PC-9 (cell line): ENCODE measurements at regions not wholly inside any gene's neighbourhood (a gene's known extent, or its start where the extent isn't known, plus 50 kb on each side); places are given as distances from the start of the nearest gene placed in this dataset.

ENCODE experiments used
- BruUV-seq: library from RNA; stranded (reverse); fragments of 400-500 nt; replicated peaks from 2 replicates; lab custom pipeline; 2021; lab: Mats Ljungman, UMichigan
- CTCF ChIA-PET: fragments of 300-600 bp; sonication (Branson Sonifier 250); formaldehyde crosslinking; loops from one replicate; lab custom pipeline; 2022; ENCODE audit warnings: antibody characterized with exemption; lab: Charles Lee
- POLR2A ChIA-PET: fragments of 300-600 bp; sonication (Branson Sonifier 250); formaldehyde crosslinking; loops from one replicate; lab custom pipeline; 2022; ENCODE audit warnings: antibody characterized with exemption; ENCODE audit not compliant: unreplicated experiment; lab: Charles Lee
- DNase-seq, 2 experiments: peaks; one replicate each; pipeline versions ENCODE4 v3.0.0 to v3.0.0-alpha.2; 2015 to 2022; ENCODE audit warnings: mixed read lengths in 1 of 2
- H2AFZ ChIP-seq: fragments of 200-600 bp; sonication (generic); 2 replicates; pipeline ENCODE4 v1.8.1; 2017; ENCODE audit warnings: antibody characterized with exemption
- H3F3A ChIP-seq: fragments of 200-600 bp; sonication (generic); 2 replicates; pipeline ENCODE4 v1.8.1; 2017; ENCODE audit warnings: antibody characterized with exemption, mild to moderate bottlenecking, low read depth; ENCODE audit not compliant: insufficient read depth
- H3K27ac ChIP-seq: fragments of 200-600 bp; sonication (generic); 2 replicates; pipeline ENCODE4 v1.6.1; 2016; ENCODE audit warnings: mixed run types
- H3K27me3 ChIP-seq: fragments of 200-600 bp; sonication (generic); 2 replicates; pipeline ENCODE4 v1.6.1; 2016; ENCODE audit warnings: low read depth, mixed run types; ENCODE audit not compliant: insufficient read depth
- H3K36me3 ChIP-seq: fragments of 200-600 bp; sonication (generic); 2 replicates; pipeline ENCODE4 v1.6.1; 2016; ENCODE audit warnings: low read depth, mixed run types
- H3K4me1 ChIP-seq: fragments of 200-600 bp; sonication (generic); replicated peaks from 2 replicates; pipeline ENCODE4 v1.6.1; 2016; ENCODE audit warnings: mixed run types; ENCODE audit not compliant: insufficient read depth
- H3K4me2 ChIP-seq: fragments of 200-600 bp; sonication (generic); 2 replicates; pipeline ENCODE4 v1.6.1; 2017; ENCODE audit warnings: mixed run types
- H3K4me3 ChIP-seq: fragments of 200-600 bp; sonication (generic); 2 replicates; pipeline ENCODE4 v1.6.1; 2016; ENCODE audit warnings: mixed run types
- H3K79me2 ChIP-seq: fragments of 200-600 bp; sonication (generic); 2 replicates; pipeline ENCODE4 v1.6.1; 2017; ENCODE audit warnings: low read depth, mixed run types
- H3K9me2 ChIP-seq: fragments of 200-600 bp; sonication (generic); 2 replicates; pipeline ENCODE4 v1.8.1; 2017; ENCODE audit warnings: mild to moderate bottlenecking; ENCODE audit not compliant: insufficient read depth
- H3K9me3 ChIP-seq: fragments of 200-600 bp; sonication (generic); 2 replicates; pipeline ENCODE4 v1.8.1; 2016; ENCODE audit warnings: low read depth; ENCODE audit not compliant: insufficient read depth
- H4K20me1 ChIP-seq: fragments of 200-600 bp; sonication (generic); 2 replicates; pipeline ENCODE4 v1.8.1; 2017; ENCODE audit not compliant: insufficient read depth
- EZH2 ChIP-seq: fragments of 200-600 bp; sonication (generic); IDR thresholded peaks from 2 replicates; pipeline ENCODE4 v1.8.0; 2017; ENCODE audit warnings: antibody characterized with exemption, low read depth
- intact Hi-C: fragments of 100-400 bp; cut with micrococcal nuclease; formaldehyde crosslinking; loops from one replicate; pipeline ENCODE4 v1.10.0; 2022; ENCODE audit not compliant: unreplicated experiment
- TF ChIP-seq, protein P1 (sequence below): fragments of 200-600 bp; sonication (generic); conservative IDR thresholded peaks from 2 replicates; pipeline ENCODE4 v1.6.1; 2017; ENCODE audit warnings: mixed run types, antibody characterized with exemption, mild to moderate bottlenecking, moderate library complexity

DNA sequence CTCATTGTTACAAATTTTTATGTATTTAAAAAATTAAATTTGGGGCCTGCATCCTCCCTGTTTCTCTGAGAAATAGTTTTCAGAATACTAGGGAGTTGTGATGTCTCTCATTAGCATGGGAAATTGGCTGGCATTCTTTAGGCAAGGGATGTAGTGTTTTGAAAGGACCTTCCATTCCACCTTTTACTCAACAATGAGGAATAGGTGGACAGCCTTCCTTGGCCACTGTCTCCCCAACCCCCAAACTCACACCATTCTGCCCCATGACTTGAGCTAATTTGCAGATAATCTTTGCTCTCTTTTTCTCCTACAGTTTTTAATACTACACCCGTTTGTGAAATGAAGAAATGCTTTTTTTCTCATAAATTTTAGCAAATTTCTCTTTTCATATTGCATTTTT is 244.6 kb upstream of the SPRY2 start:
- BruUV-seq = no TSS peak
- POLR2A ChIA-PET = no interaction called here
- intact Hi-C loops = no loop called here

DNA sequence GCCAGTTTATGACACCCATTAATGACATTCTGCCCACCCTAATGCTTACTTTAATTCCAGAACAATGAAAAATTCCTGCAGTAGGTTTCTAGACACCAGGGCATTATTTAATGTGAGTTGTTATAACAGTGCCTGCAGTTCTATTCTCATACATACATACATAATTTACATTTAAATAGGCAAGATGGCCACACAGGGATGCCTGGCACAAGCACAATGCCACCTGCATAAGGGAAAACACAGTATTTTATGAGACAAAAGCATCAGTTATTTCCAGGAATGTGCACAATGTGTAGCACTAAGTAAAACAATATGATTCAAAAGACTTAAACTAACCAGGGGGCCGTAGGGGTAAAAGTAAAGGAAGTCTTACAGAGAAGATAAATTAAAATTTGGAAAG is 243.9 kb upstream of the SPRY2 start:
- TF ChIP-seq, protein P1, sequence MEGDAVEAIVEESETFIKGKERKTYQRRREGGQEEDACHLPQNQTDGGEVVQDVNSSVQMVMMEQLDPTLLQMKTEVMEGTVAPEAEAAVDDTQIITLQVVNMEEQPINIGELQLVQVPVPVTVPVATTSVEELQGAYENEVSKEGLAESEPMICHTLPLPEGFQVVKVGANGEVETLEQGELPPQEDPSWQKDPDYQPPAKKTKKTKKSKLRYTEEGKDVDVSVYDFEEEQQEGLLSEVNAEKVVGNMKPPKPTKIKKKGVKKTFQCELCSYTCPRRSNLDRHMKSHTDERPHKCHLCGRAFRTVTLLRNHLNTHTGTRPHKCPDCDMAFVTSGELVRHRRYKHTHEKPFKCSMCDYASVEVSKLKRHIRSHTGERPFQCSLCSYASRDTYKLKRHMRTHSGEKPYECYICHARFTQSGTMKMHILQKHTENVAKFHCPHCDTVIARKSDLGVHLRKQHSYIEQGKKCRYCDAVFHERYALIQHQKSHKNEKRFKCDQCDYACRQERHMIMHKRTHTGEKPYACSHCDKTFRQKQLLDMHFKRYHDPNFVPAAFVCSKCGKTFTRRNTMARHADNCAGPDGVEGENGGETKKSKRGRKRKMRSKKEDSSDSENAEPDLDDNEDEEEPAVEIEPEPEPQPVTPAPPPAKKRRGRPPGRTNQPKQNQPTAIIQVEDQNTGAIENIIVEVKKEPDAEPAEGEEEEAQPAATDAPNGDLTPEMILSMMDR = no peak
- TF ChIP-seq EZH2 = no peak
- no peaks in the 10 kb centered on the region for H3K27me3 ChIP-seq
- H3K4me2 ChIP-seq = no peak overlapping the region
- no peak for DNase-seq
- no peaks in the 10 kb centered on the region for H3K36me3 ChIP-seq
- BruUV-seq = no TSS peak
- no peaks in the 10 kb centered on the region for H3F3A ChIP-seq
- ChIA-PET POLR2A (no interaction called here), CTCF (no interaction called here)
- H3K79me2 ChIP-seq = no peaks in the 10 kb centered on the region
- no peak overlapping the region for H3K27ac ChIP-seq
- no peak overlapping the region for H2AFZ ChIP-seq
- H3K9me3 ChIP-seq = no peaks in the 10 kb centered on the region
- no peaks in the 10 kb centered on the region for H3K9me2 ChIP-seq
- H3K4me3 ChIP-seq = no peak overlapping the region
- intact Hi-C loops = no loop called here
- no peaks in the 10 kb centered on the region for H3K4me1 ChIP-seq
- no peaks in the 10 kb centered on the region for H4K20me1 ChIP-seq

More for the DNA sequence above, 244.6 kb upstream of the SPRY2 start:
- no peak for TF ChIP-seq EZH2
- TF ChIP-seq, protein P1 = no peak
- no peaks in the 10 kb centered on the region for H4K20me1 ChIP-seq
- H3K4me3 ChIP-seq = no peak overlapping the region
- H2AFZ ChIP-seq = no peak overlapping the region
- H3K9me3 ChIP-seq = no peaks in the 10 kb centered on the region
- CTCF ChIA-PET = no interaction called here
- DNase-seq = no peak
- H3K27me3 ChIP-seq = no peaks in the 10 kb centered on the region
- H3K9me2 ChIP-seq = no peaks in the 10 kb centered on the region
- H3K4me2 ChIP-seq = no peak overlapping the region
- H3K27ac ChIP-seq = no peak overlapping the region
- no peaks in the 10 kb centered on the region for H3K79me2 ChIP-seq
- no peaks in the 10 kb centered on the region for H3K36me3 ChIP-seq
- no peaks in the 10 kb centered on the region for H3F3A ChIP-seq
- no peaks in the 10 kb centered on the region for H3K4me1 ChIP-seq

DNA sequence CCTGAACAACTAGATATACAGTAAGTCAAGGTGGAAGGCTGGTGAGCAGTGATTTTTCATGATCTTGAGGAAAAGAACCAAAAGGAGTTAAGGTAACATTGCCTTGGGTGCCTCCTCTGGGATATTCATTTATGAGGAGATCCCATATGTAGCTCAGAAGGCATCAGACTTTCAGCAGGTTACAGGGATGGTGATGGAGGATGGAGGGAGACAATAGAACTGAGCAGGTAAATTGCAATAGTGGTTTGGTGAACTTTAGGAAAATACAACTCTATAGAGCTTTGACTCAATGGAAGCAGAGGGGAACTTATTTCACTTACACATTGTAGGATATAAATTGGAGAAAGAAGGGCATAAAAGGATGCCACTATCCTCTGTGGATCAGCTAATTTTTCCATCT is 243.4 kb upstream of the SPRY2 start:
- POLR2A ChIA-PET = no interaction called here
- H3K36me3 ChIP-seq = no peaks in the 10 kb centered on the region
- no peaks in the 10 kb centered on the region for H3F3A ChIP-seq
- DNase-seq = no peak
- CTCF ChIA-PET = no interaction called here
- H3K27ac ChIP-seq = no peak overlapping the region
- no peak overlapping the region for H2AFZ ChIP-seq
- H3K79me2 ChIP-seq = no peaks in the 10 kb centered on the region
- H4K20me1 ChIP-seq = no peaks in the 10 kb centered on the region
- TF ChIP-seq EZH2 = no peak
- TF ChIP-seq, protein P1 = no peak
- H3K4me1 ChIP-seq = no peaks in the 10 kb centered on the region
- no TSS peak for BruUV-seq
- H3K4me2 ChIP-seq = no peak overlapping the region
- intact Hi-C loops = no loop called here
- H3K4me3 ChIP-seq = no peak overlapping the region
- H3K9me3 ChIP-seq = no peaks in the 10 kb centered on the region
- H3K27me3 ChIP-seq = no peaks in the 10 kb centered on the region
- no peaks in the 10 kb centered on the region for H3K9me2 ChIP-seq
